GM19035 (cell line): ENCODE measurements at regions not wholly inside any gene's neighbourhood (a gene's known extent, or its start where the extent isn't known, plus 50 kb on each side); places are given as distances from the start of the nearest gene placed in this dataset.
"Not testable (repeated sequence)": the region's sequence is repeated elsewhere in the genome, so short reads cannot be mapped to it uniquely, and the experiment has no call there.

Source experiments
- ATAC-seq: cut with Tn5 transposase; IDR thresholded peaks from one replicate; pipeline ENCODE4 v1.9.1; 2021; ENCODE audit not compliant: unreplicated experiment

- not testable (repeated sequence) for ATAC-seq
Measured at GRCh38 chr14:106323970-106324369, 797.6 kb downstream of the TMEM121 start.

- no peak for ATAC-seq
Measured at GRCh38 chr14:106327234-106327633, 800.9 kb downstream of the TMEM121 start.

GRCh38 chr14:106327702-106328353 is 801.4 kb downstream of the TMEM121 start:
- not testable (repeated sequence) for ATAC-seq

GRCh38 chr14:106329243-106329642 is 802.9 kb downstream of the TMEM121 start:
- not testable (repeated sequence) for ATAC-seq

- ATAC-seq = not testable (repeated sequence)
Measured at GRCh38 chr14:106329987-106330774, 803.8 kb downstream of the TMEM121 start.

GRCh38 chr14:106334428-106335109 is 808.2 kb downstream of the TMEM121 start:
- ATAC-seq = not testable (repeated sequence)

GRCh38 chr14:106335110-106335429 is 808.7 kb downstream of the TMEM121 start:
- not testable (repeated sequence) for ATAC-seq

GRCh38 chr14:106338775-106339174 is 812.4 kb downstream of the TMEM121 start:
- not testable (repeated sequence) for ATAC-seq

GRCh38 chr14:106340658-106341057 is 814.3 kb downstream of the TMEM121 start:
- ATAC-seq = not testable (repeated sequence)

GRCh38 chr14:106341161-106341560 is 814.8 kb downstream of the TMEM121 start:
- ATAC-seq = not testable (repeated sequence)

GRCh38 chr14:106343626-106344025 is 817.2 kb downstream of the TMEM121 start:
- ATAC-seq = no peak

- ATAC-seq = not testable (repeated sequence)
Measured at GRCh38 chr14:106344065-106344614, 817.8 kb downstream of the TMEM121 start.

GRCh38 chr14:106344791-106345479 is 818.6 kb downstream of the TMEM121 start:
- not testable (repeated sequence) for ATAC-seq

- no peak for ATAC-seq
Measured at GRCh38 chr14:106346084-106346483, 819.7 kb downstream of the TMEM121 start.

GRCh38 chr14:106346534-106347290 is 820.3 kb downstream of the TMEM121 start:
- ATAC-seq = no peak

- no peak for ATAC-seq
Measured at GRCh38 chr14:106347291-106347778, 821.0 kb downstream of the TMEM121 start.

- no peak for ATAC-seq
Measured at GRCh38 chr14:106347890-106348755, 821.7 kb downstream of the TMEM121 start.

- ATAC-seq = not testable (repeated sequence)
Measured at GRCh38 chr14:106348873-106349540, 822.6 kb downstream of the TMEM121 start.
